ENCODE measurements at regions not wholly inside any gene's neighbourhood (a gene's known extent, or its start where the extent isn't known, plus 50 kb on each side); places are given as distances from the start of the nearest gene placed in this dataset.

DNA sequence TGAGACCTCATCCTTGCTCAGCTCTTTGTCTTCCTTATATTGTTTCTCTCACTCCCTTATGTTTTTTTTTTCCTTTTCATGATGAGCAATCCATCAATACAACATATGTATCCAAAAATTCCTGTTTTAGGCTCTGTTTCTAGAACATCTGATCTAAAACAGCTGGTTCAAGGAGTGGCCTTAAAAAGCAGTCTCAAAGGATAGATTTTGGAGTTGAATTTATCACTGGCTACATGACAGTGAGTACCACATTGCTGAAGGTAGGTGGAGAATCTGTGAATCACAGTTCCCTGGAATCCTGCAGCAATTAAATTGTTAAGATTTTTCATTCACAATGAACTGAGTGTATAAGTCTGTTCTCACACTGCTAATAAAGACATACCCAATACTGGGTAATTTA lies 155.8 kb upstream of the ADAMTS5 start:
- DNase-seq (ENCODE audit: low spot score): no peak

DNA sequence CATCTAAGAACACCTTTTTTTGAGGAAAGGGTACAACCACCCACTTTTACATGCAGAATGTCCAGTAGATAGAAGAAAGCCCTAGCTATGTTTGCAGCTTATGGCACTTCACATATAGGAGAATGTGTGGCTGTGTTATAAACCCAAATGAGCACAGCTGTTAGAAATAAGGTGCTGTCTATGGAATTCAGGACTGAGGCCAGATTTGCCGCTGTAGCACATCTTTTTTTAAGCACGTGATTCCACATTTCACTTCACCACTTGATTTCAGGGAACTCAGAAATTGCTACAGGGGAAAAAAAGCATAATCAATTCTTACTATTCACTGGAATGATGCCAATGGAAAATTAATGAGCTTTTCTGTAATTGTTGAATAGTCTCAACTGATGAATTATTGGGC lies 147.2 kb upstream of the ADAMTS5 start:
- no peak for DNase-seq (ENCODE audit: low spot score)

DNA sequence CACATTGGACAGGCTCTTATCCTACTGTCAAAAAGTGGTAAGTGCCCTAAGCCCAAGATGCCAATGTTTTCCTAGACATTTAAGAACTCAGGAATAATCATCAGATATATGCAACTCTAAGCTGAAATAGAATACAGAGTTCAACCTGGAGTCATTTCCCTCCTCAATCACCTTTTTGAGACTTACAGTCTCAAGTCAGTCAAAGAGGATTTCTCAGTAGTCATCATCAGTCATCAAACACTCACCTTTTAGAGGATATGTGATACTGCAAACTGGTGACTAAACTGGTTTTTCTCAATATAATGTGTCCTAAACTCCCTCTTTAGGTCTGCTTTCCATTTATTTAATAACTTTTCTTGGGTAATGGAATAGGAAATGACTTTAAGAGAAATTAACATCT lies 145.3 kb upstream of the ADAMTS5 start:
- DNase-seq (ENCODE audit: low spot score): no peak

DNA sequence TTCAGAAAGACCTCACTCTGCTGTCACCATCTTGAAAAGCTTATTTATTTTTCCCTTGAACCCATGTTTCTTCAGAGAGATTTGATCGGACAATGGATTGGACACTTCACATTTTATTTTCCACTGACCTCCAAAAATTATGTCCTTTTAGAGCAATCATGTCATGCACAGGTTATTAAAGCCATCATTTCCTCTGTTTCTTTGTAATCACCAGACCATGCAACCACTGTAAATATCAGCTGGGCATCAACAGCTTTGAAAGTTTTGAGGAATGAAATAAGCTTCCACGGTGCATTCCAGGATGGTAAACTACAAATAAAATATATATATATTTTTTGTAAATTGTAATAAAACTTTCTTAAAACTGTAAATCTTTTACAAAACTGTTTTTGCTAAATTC lies 144.1 kb upstream of the ADAMTS5 start:
- no peak for DNase-seq (ENCODE audit: low spot score)

DNA sequence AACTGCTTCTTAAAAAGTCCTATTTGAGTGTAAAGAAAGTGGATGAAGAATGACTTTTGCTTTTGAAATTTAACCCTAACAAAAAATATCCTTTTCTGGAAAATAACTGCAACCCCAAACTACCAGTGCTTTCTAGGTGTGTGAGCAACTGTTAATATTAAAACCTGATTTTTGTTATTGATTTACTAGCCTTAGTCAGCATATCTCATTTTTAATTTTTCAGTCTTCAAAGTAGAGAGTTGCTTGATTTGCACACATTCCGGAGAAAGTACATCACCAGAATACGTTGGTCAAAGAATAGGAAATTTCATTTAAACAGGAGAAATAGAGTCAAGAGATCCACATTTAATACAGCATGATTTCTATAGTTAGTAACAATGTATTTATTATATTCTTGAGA lies 141.8 kb upstream of the ADAMTS5 start:
- no peak for DNase-seq (ENCODE audit: low spot score)

DNA sequence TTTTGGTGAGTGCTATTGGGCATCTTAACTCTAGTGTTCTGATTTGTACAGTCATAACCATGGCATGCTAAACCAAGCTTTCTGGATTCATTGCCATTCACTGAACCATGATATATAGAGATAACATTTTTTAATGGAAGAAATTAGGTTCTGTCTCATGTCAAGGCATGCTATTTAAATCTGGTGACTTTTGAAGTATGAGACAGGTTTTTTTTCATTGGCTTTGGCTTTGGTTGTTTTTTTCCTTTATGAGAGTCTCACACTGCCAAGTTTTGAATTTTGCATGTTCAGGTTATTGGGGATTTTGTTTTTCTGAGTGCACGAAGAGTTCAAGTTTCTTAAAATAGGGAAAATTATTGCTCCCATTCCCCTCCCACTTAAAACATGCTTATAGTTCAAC lies 141.3 kb upstream of the ADAMTS5 start:
- DNase-seq (ENCODE audit: low spot score): no peak

DNA sequence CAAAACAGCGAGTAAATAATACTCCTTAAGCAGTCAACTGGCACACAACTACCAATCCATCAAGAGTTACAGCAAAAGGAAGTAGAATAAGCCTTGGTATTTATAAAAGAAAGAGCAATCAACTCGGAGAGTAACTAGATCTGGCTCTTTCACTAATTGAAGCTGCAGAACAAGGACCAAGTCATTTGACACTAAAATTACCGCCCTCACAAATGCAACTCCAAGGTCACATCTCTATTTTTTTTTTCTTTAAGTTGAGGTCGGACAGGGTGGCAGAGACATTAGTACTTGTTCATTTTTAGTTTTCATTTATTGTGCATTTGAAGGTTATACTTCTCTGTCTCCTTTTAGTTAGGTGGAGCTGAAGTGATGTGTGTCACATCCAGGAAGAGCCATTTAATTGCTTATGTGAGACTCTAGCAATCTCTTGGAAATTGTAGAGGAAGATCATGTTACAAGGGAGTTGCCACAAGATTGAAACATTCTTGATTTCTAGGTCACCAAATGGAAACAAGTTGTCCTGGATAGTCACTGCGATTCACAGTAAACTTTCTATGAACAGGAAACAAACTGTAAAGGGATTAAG lies 138.1 kb upstream of the ADAMTS5 start:
- DNase-seq (ENCODE audit: low spot score): no peak

DNA sequence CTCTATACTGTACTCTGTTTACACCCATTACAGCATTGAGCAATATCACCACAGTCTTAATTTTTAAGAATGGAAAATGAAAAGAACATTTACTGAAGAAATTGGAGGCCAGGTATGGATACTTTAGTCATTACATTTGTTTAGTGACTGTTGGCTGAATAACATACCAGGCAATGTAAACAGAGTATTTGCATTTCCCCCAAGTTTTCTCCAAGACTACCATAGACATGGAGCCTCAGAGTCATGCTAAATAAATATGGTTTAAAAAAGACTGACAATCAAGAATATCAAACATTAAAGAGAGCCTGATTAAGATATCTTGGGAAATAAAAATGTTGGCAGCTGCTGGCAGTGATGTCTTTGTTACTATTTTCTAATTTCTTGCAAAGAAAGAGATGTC lies 136.9 kb upstream of the ADAMTS5 start:
- no peak for DNase-seq (ENCODE audit: low spot score)

DNA sequence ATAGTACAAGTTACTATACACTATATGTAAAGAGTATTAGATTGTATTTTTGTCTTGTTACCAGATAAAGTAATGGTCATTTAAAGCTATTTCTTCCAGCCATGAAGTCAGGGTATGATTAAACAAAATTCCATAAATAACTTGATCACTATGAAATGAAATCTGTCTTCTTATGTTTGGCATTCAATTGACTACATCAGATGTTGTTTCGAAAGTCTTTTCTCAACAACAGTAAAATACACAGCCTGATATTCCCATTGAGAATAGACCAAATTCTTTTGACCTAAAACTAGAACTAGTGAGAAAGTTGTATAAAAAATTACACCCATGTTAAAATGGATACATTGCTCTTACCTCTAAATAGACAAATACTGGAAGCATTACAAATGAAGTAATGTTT lies 134.6 kb upstream of the ADAMTS5 start:
- DNase-seq (ENCODE audit: low spot score): no peak

DNA sequence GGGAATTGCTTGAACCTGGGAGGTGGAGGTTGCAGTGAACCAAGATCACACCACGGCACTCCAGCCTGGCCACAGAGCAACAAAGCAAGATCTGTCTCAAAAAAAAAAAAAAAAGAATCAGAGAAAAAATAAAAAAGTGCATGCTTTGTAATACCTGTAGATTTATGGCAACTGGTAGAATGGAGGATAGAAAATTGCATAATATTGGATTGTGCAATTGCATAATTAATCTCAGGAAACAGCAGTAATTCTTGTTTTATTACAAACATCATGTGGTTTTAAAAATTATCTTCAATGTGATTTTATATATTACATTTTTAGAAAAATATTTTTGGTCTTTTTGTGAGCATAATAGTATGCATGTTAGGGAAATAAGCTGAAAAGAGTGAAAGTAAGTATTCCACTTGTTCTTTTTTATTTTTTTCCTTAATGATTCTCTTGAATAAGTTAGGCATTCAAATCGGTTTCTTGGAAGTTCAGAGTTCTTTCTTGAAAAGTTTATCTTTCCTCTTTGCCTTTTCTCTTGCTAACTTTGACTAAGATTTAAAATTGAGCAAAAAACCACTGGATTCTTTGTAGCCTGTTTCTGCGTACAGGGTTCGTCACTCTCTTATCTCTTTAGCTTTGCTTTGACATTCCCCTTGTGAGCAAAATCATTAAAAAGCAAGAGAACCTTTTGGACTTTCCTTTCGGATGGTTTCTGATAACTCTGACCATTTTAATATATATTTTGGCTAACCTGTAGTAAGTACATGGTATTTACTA lies 127.5 kb upstream of the ADAMTS5 start:
- DNase-seq (ENCODE audit: low spot score): no peak

DNA sequence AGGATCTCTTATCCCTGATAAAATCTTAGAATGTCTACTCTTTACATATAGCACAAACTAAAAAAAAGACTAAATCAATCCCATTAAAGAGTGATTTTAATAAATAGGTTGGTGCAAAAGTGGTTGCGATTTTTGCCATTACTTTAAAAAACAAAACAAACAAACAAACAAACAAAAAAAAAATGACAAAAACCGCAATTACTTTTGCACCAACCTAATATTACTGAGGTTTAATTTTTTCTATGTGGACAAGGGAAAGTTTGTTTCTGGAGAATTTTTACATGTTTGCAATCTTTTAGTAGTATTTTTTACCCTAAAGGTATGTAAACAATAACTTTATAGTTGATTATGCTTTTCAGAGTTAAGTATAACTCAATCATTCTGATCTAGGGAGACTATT lies 119.7 kb upstream of the ADAMTS5 start:
- no peak for DNase-seq (ENCODE audit: low spot score)

DNA sequence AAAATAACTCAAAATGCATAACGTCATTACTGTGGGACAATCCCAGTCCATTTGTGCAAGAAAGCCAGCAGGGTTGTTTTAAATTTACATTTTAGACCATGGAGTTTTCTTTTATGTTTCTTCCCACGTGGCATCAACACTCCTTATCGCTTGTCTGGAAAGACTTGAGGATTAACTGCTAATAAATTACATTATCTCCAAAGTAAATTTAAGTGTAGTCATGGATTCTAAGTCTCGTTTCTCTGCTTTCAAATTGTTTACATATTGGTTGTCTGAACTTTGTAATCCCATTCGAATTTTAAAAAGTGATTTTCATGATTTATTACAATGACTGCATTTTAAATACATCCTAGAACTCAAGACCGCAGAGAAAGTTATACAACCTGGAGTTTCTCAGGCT lies 119.3 kb upstream of the ADAMTS5 start:
- DNase-seq (ENCODE audit: low spot score): no peak

DNA sequence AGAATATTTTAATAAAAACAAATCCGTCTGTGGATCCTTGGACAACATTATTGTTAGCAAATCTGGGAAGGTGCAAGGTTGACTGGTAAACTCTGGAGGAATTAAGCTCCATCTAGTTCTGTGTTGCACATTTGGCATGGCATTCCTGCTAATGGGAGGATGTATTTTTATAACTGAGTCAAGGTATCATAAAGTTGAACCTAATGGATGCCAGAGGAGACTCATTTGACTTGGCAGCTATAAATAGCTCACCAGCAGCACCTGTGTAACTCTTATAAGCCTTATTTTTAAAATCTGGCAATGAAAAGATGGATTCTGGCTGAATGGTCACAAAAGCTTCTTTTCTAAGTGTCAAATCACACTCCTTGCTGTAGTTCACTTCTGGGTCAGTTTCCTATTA lies 118.5 kb upstream of the ADAMTS5 start:
- no peak for DNase-seq (ENCODE audit: low spot score)

DNA sequence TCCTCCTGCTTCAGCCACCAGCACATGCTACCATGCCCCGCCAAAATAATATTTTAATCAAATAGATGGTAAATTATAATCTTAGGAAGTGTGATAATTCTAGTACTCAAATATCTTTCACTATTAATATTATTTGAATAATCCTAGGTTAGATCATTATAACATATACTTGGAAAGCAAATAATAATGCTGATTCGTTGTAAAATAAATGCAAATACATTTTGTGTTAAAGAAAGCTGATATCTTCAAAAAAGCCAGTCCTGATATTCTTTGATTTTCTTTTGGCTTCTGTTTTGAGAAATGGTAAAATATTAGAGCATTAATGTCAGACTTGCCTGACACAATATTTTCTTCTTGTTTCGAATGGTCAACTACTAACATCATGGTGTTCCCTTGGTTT lies 116.3 kb upstream of the ADAMTS5 start:
- DNase-seq (ENCODE audit: low spot score): no peak

DNA sequence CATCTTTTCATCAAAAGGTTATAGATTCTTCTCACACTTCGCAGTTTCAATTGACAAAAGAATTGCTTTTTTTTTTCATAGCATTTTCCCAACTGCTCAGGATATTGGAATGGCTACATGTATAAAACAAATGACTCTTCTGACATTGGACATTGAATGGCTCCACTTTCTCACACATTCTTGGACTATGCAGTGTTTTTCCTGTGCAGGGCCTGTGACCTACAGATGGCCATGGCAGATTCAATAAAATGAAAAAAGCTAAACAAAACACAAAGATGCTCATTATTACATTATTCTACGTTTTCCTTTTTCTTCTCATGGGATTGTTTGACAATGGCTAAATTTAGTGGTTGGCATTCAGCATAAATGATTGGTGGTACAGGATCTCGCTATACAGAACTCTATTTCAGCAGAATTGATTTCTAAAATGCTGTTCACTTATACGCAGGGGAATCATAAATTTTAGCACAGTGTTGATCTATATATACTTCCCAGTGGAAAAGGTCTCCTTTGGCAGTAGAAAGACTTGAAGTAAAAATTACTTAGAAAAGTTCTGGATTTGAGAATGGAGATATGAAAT lies 115.6 kb upstream of the ADAMTS5 start:
- no peak for DNase-seq (ENCODE audit: low spot score)

DNA sequence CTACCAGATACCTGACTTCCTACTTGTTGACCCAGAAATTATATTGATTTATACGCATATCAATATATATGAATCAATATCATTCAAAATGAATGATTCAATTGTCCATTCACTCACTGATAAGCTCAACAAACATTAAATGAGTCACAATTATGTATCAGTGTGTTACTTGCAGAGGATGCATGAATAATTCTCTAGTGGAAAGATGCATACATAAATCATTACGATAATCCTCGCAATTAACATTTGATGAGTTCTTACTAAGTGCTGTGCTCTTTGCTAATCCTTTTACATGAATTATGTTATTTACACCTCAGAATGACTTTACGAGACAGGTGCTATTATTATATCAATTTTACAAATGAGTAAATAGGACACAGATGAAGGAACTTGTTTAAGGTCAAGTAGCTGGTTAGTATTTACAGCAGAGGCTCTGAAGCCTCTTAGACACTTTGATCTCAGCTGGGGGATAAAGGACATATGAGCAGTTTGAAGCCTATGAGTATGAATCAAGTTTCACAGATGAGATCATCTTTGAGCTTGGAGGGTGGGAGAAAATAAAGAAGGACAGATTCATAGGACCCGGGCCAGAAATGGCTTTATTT lies 112.8 kb upstream of the ADAMTS5 start:
- DNase-seq (ENCODE audit: low spot score): no peak

DNA sequence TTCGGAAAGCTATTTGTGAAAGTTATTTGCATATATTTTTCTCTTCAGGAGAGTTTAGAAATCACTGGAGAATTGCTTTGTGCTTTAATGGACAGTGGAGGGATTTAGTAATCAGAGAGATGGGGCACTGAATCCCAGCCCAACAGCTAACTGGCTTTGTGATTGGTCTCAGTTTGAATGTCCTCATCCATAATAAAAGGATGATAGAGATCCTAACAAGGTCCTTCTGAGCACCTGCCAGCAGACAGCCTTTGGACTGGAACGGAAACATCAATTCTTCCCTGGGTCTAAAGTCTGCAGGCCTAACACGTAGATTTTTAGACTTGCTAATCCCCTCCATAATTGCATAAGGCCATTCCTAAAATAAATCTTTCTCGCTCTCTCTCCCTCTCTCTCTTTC lies 112.0 kb upstream of the ADAMTS5 start:
- no peak for DNase-seq (ENCODE audit: low spot score)

DNA sequence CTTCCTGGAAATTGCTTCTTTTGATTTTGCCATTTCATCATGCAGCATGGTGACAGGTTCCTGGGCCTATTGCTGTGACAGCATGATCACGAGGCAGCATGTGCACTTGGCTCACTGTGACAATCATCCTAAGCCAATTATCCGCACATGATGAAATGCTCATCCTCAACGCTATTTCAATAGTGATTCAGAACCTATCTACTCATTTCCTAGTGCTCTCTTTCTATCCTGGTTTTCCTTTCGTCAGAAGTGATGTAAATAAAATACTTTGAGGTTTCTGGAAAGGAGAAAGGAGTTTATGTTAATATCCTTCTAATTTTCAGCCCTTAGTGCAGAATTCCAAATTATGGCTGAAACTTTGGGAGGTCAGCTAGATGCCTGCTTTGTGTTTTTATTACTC lies 110.6 kb upstream of the ADAMTS5 start:
- no peak for DNase-seq (ENCODE audit: low spot score)

DNA sequence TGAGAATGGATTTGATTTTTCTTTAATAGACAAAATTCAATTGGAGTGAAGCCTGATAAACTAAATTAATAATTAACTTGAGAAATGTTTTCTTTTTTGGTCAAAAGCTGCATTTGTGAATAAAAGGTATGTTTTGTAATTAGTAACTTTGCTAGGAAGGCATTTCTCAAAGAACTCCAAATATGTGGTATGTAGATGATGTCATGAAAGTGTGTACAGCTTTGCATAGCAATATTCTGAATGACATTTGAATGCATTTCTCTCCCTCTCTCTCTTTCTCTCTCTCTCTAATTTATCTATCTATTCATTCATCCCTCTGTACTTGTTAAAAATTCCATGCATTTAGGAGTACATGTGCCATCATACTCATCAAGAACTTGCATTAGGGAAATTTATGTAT lies 109.1 kb upstream of the ADAMTS5 start:
- DNase-seq (ENCODE audit: low spot score): no peak

DNA sequence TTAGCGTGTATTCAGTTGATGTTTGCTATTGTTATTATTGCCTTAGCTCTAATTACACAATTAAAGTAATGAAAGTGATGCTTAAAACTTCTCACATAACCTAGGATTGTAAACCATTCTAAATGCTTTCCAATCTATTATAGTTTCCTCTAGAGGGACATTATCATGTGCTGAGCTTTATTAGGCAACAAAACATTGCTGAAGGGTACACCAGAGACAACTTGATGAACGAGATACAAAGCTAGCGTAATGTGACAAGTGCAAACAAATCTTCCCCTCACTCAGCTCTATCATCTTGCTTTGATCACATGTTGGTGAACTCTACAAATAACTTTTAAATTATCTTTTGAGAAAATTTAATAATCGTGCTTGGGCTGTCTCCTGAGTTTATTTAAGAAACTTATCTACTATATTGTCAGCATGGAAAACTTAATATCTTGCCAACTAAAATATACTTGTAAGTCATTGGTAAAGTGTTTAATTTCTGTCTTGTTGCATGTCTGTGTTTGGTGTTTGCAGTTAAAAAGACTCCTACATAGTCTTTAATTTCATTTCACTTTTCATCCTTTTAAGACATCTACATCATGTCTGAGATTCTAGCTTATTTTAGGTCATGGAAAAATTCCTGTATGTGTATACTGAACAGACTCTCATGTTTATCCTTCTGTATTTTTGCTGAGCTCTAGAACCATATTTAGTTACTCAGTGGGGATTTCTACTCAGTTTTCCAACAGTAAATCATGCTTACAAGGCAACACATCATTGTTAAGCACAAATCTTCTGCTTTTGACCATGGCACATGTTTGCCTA lies 104.2 kb upstream of the ADAMTS5 start:
- no peak for DNase-seq (ENCODE audit: low spot score)

DNA sequence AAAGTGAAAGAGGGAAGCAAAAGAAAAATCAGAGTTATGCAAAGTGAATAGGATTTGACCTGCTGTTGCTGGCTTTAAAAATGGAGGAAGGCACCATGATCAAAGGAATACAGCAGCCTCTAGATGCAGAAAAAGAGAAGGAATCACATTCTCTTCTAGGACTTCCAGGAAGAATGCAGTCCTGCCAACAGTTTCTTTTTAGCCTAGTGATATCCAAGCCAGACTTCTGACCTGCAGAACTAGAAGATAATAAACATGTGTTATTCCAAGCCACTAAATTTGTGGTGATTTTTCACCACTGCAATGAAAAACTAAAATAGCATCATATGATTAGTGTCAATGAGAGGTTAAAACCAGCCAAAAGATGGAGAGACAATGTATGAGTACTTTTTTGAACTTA lies 101.9 kb upstream of the ADAMTS5 start:
- no peak for DNase-seq (ENCODE audit: low spot score)

DNA sequence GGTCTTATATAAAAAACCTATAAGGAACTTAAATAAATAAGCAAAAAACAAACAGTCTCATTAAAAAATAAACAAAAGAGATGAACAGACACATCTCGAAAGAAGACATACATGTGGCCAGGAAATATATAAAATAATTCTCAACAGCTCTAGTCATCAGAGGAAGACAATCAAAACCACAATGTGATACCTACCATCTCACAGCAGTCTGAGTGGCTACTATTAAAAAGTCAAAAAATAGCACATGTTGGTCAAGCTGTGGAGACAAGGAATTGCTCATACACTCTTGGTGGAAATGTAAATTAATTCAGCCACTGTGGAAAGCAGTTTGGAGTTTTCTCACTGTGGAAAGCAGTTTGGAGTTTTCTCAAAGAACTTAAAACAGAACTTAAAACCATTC lies 100.3 kb upstream of the ADAMTS5 start:
- no peak for DNase-seq (ENCODE audit: low spot score)

DNA sequence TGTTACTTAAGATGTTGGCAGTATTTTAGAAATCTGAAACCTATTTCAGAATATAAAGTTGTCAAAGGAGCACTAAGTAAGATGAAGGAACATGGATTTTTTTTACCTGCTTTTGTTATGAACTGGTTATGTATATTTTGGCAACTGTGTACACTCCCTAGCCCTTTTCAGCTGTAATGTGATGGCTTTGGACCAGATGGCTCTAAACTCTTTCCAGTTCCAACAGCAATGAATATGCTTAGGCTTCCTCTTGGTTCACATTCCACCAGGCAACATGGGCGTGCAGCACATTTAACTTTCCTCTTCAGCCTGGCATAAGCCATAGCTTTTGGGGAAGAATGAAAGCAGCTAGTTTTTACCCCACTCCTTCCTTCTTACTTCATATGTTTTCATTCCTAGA lies 95.6 kb upstream of the ADAMTS5 start:
- no peak for DNase-seq (ENCODE audit: low spot score)

Data from ecto neural progenitor cell (in vitro differentiated cells).